Activated CD4-positive, alpha-beta T cell treated with anti-CD3 and anti-CD28 coated beads, Interleukin-2, Interleukin-4, amounts not matched to agents 100 ng/mL and 50 ng/mL, durations not matched to agents 16 hours and 8 hours (primary cell): ENCODE measurements at regions not wholly inside any gene's neighbourhood (a gene's known extent, or its start where the extent isn't known, plus 50 kb on each side); places are given as distances from the start of the nearest gene placed in this dataset.
A peak's percentile ranks its signal among the peaks of the same experiment; 100 is the strongest.

Experiments
- DNase-seq: peaks from one replicate; pipeline ENCODE4 v3.0.0-alpha.2; 2020; ENCODE audit warnings: low spot score

DNA sequence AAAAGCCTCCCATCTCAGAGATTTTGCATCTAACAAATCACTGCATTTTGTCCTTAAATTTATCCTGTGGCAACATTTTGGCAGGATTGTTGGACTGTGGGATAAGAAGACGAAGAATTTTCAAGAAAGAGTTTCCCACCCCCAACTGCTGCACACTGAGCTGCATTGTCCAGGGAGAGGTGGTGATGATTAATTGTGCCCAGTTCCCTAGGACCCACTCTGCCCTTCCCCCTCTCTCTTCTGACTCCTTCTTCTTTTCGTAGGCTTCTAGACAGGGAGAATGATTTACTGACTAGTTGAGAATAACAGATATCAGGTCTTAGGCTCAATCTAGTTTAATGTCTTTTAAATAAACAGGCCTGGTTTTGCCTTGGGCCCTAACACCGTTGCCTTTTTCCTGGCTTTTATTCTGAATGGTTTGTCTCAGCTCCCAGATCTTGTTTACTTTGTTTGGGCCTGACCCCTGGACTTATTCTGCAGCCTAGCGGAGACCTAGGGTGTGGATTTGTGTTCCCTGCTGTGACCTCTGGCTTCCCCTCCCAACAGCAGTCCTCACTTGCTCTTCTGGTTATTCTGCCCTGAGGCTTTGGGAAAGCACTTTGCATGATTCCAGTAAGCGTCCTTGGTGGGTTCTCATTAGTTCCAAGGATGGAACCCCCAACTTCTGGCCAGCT, 233.3 kb downstream of the INSIG2 start:
- DNase-seq = no peak

DNA sequence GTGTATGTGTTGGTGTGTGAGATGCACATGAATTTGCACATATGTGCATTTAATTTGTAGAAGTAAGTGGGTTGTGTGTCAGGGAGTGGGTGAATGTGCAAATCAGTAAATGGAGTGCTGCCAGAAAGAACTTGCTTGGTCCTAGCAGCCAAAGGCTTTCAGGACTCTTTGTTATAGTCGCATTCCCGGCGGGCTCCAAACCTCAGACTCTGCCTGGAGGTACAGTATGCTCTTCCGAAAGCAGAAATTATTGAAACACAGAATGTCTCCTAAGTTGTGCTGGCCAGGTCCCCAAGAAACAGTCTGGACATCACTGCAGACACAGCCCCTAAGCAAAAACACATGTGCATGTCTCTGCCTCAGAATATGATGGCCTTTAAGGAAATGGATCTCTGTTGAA, 232.4 kb downstream of the INSIG2 start:
- DNase-seq = no peak

DNA sequence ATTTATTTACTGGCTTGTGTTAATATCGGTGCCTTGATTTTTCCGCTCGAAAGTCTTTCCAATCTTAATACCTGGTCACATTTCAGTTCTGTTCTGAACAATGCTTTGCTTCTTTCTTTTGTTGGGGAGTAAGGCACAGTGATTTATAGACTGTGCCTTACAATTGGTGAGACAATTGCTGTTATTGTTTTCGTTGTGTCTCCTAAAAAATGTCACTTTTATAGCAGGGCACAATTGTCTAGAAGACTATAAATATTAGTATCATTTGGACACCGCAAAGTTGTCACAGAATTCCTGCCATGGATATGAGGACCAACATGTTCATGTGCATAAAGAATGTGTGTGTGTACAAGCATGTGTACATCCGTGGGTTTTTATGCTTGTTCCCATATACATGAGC, 231.9 kb downstream of the INSIG2 start:
- no peak for DNase-seq

DNA sequence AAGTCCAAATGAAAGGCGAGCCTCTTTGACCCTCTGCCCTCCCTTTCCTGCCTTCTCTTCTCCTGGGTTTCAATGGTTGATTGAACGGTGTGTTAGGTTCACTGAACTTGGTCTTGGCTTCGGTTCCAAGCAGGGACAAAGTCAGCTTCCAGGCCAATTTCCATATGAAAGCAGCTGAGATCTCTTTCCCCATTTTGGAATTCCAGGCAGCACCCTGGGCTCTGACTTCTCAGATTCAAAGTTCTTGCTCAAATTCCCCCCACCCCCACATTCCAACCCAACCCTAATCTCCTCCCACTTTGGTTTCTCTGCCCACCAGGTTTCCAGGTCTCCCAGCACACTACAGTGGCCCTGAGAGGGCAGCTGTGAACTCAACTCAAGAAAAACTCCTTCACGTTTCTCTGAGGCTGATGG, 231.0 kb downstream of the INSIG2 start:
- DNase-seq = no peak

DNA sequence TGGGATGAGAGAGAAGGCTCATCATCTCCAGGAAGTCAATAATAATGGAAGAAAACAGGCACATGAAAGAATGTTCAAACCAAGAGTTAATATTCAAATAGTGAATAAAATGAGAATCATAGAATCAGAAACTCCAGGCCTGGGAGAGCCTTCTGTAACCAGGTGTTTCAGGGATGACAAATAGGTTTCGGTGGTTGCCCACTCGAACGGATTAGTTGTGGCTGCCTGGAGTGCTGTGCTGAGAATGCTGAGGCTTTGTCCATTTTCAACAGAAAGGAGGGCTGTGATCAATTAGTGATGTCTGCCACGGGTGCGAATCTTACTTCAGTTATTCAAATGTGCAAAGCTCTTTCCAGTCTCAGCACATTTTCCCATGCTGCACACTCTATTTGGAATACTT, 227.3 kb downstream of the INSIG2 start:
- DNase-seq = no peak

DNA sequence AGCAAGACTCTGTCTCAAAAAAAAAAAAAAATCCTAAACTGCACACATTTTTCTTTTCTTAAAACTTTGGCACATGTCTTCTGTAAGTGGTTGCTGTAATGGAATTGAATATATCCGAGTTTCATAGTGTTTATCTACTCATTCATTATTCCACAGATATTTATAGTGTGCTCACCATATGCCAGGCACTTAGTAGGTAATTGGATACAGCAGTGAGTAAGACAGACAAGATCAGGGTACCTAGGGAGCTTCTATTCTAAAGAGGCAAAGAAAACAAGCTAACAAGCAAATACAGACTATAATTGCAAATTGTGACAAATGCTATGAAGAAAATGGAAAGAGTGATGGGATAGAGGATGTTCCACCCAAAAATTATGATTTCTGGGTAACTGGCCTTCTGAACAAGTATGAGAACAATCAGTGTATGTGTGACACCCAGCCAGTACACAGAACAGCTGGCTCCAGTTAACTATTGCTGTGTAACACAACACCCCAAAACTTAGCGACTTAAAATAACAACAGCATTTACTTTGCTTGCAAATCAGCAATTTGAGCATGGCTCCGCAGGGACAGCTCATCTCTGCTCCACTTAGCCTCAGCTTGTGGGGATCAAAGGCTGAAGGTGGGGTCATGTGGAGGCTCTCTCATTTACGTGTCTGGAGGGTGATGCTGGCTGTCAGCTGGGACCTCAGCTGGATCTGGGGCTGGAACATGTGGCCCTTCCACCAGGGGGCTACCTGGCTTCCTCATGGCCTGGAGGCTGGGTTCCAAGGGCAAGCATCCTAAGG, 224.9 kb downstream of the INSIG2 start:
- no peak for DNase-seq

DNA sequence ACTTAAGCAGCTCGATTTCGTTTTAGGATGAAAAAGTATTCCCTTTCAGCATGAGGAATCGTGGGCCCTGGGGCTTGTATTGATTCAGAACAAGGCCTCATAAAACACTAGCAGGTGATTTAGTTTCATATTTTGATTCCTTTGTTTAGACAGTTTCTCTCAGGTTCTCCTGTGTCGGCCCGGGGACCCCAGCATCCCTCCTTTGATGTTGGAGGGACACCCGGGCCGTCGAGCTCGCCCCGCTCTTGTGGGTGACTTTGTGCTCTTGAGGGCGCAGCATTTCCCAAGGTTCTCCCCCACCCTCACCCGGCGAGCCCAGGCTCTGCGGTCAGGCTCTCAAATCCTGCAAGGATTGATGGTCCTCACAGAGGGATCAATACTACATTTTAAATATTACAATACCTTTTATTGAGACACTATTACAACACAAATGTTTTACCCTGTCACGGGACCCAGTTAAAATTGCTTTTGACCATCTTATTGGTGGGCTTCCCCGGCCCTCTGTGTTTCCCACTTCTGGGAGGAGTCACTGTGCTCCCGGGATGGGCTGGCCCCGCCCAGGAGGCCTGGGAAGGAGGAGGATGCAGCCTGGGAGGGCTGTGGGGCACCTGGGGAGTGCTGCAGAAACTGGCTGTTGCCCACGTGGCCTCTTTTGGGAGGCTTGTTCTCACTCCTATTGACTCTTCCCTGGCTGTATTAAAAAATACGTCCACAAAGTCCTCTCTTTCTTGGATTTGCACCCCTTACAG, 222.6 kb downstream of the INSIG2 start:
- no peak for DNase-seq

DNA sequence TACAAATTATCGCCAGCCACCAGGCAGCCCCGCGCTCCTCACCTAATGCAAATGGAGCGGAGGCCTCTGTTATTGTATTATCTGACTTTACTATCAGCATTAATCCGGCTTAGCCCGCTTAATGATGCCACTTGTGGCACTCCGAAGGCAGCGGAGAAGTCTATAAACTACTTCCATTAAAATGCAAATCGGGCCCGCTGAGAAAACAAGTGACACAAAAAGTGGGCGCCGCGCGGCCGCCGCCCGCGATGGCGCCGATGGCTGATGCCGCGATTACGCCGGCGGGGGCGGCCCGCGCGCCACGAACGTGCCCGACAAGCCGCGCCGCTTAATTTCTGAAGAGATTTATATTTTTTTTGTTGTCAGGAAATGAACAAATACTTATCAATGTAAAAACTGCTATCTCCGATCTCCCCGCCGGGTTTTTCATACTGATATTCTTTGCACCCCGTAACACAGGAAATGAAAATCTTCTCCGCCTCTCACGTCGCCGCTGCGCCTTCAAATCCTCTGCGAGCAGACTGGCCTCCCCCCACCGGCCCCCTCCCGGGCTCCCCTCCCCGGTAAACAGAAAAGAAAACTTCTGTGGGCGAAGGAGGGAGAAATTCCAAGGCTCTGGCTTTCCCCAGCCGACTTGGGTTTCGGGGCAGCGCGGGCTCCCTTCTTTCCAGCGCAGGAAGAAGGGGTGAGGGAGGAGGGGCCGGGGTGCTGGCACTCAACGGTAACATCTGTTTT, 221.8 kb downstream of the INSIG2 start:
- DNase-seq = peak; percentile 56

DNA sequence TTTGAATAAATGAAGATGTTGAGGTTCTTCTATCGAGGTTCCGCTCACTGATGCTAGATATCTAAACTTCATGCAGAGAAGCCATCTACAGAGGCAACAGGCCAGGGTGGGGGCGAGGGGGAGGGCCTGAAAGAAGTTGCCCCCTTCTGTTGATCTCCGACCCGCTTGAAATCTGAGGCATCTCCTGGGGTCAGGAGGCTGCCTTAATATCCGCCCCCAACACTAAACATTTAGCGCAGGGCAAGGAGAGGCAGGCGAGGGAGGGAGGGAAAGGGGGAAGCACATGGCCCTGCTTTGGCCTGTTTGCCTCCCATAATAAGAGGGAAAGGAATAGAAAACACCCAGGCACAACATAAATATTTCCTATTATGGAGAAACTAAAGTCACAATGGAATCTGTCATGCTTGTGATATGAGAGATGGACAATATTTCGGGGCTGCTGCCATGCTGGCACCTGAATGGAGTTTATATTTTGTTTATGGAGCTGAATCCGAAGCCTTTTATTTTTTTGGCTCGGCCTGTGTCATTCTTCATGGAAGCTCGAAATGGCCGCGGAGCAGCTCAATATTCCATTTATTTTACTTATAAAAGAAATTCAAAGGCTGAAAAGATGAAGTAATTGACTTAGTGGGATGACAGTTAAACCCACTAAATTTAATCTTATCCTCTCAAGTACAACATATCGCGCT, 221.1 kb downstream of the INSIG2 start:
- DNase-seq = no peak

DNA sequence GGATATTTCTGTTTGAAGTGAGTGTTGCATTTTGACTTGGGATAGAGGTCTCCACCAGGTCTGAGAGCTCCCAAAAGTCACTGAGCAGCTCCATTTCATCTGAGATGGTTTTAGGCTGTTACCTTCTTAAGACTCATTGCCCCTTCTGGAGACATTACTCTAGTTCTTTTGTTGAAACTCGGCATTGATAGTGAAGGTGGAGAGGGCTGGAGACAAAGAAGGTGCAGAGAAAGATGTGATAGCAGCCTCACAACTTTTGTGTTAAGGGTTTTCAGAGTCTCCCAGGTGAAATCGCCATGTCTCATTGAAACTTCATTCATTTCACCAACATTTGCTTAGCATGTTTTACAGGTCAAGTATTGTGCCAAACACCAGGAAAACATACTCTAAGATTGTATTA, 219.6 kb downstream of the INSIG2 start:
- no peak for DNase-seq

DNA sequence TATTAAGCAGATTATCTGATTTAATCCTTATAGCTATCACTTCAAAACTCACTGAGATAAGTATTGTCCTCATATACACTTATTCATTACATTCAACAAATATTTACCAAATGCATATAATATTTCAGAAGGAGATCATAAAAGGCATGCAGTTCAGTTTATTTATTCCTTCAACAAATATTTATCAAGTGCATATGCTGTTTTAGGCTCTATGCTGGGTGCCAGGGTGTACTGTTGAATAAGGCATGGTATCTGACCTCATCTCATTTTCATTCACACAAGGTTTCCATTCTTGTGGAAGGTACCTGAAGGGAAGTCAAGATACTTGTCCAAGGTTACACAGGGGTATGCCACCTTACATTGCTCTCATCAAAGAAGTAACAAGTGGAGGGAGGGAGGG, 213.0 kb downstream of the INSIG2 start:
- no peak for DNase-seq

DNA sequence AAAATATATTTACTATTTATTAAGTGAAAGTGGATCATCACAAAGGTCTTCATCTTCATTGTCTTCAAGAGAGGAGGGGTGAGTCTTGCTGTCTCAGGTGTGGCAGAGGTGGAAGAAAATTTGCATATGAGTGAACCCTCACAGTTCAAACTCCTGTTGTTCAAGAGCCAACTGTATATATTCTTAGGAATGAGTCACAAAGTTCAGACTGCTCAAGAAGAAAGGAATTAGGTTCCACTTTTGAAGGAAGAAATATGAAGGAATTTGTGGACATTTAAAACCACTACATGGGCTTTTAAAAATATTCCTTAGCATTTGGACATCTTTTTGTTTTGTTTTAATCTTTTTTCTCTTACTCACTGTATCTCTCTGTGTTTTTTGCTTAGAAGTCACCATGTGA, 212.6 kb downstream of the INSIG2 start:
- DNase-seq = no peak

DNA sequence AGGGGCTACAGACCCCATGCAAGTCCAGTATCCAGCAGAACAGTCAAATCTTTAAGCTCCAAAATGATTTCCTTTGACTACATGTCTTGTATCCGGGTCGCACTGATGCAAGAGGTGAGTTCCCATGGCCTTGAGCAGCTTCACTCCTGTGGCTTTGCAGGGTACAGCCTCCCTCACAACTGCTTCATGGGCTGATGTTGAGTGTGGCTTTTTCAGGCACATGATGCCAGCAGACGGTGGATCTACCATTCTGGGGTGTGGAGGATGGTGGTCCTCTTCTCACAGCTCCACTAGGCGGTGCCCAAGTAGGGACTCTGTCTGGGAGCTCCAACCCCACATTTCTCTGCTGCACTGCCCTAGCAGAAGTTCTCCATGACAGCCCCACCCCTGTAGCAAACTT, 208.4 kb downstream of the INSIG2 start:
- no peak for DNase-seq

DNA sequence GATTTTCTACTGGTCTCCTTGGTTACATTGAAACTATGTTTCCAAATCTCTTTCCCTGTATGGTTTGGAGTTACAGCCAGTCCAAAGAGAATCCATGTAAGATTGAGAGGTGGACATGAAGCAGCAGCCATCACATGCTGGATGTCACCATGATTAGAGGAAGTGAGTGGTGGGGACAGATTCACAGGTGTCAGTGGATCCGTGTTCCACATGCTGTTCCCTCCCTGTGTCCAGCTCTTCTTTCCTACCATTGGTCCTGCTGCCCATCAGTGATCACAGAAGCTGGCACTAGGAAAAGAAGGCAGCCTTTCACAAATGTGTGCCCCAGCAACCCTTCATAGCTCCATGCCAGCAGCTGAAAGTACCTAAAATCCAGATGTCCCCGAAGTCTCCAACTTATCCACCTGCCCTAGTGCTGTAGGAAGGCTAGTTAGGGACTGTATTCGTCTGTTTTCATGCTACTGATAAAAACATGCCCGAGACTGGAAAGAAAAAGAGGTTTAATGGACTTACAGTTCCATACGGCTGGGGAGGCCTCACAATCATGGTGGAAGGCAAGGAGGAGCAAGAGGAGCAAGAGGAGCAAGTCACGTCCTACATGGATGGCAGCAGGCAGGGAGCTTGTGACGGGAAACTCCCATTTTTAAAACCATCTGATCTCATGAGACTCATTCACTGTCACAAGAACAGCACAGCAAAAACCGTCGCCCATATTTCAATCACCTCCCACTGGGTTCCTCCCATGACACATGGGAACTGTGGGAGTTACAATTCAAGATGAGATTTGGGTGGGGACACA, 207.5 kb downstream of the INSIG2 start:
- DNase-seq = no peak

DNA sequence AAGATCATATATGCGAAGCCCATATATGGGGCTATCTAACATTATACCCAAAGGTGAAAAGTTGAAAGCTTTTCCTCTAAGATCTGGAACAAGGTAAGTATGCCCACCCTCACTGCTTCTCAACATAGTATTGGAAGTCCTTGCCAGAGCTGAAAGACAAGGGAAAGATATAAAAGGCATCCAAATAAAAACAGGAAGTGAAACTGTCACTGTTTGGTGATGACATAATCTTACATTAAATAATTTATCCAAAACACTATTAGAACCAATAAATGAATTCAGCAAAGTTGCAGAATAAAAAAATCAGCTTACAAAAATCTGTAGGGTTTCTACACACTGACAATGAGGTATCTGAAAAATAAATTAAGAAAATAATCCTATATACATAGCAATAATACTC, 205.8 kb downstream of the INSIG2 start:
- no peak for DNase-seq

DNA sequence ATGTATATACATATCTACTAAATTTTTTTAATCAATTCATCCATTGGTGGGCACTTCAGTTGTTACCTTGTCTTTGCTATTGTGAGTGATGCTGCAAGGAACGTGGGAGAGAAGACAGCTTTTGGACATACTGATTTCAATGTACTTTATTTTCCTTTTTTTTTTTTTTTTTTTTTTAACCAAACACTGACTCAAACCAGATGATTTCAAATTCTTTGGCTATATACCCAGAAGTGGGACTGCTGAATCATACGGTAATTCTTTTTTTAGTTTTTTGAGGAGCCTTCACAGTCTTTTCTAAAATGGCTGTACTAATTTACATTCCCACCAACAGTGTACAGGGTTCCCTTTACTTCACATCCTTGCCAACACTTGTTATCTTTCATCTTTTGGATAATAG, 204.7 kb downstream of the INSIG2 start:
- no peak for DNase-seq

DNA sequence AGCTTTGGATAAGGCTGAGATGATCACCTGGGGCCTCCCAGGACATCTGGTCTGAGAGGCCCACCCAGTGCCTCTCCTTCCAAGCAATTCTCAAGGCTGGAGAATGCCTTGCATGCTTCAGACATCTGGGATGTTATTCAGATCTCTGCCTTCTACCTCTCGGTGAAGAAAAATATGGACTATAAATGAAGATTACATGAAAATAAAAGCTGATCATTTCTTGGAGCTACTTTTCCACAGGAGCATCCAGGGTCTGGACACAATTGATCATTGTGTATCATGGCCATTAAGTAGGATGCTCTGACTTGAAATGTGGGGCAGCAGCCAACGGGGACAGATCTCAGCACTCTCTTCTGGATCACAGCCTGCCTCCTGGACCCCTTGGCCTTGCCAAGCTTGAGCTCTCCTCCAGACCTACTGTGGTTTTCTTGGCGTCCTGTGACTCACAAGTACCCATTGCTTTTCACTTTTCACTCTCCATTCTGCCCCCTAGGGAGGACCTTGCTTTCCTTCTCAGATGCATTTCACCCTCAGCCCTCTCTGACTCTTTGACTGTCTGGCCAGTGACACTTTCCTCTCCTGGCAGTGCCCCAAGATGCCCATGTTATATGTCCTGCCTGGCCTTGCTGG, 203.1 kb downstream of the INSIG2 start:
- no peak for DNase-seq

DNA sequence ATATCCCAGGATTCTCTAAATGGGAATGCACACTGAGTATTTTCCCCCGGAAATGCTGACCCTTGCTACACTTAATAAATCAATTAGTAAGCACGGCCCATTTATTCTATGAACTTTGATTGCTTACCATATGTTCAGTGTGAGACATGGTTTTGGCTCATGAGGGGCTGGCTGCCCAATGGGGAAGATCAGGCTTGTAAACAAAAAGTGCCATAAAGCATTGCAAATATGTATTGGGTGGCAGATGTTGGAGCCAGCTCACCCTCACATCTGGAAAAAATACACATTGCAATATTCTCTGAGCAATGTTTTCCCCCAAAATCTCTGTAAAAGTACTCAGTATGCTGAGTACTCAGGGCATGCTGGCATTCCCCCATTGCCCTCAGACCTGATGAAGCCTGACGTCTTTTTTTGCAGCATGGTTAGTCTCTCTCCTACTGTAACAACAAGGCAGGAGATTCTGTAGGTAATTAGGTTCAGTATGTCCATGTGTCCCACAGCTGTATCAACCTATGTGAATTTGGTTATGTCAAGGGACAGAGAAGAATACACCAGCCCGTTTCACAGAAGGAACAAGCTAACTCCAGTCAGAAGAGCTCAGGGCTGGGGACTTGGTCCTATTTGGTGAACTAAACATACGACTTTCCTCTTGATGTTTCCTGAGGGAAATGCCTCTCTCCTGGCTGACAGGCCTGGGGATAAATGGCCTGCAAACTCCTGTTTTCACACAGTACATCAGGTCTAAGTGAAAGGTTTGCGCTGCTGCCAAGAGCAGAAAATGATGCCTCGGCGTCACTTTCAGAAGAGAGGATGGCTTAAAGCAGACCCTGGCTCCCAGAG, 202.4 kb downstream of the INSIG2 start:
- DNase-seq = no peak

DNA sequence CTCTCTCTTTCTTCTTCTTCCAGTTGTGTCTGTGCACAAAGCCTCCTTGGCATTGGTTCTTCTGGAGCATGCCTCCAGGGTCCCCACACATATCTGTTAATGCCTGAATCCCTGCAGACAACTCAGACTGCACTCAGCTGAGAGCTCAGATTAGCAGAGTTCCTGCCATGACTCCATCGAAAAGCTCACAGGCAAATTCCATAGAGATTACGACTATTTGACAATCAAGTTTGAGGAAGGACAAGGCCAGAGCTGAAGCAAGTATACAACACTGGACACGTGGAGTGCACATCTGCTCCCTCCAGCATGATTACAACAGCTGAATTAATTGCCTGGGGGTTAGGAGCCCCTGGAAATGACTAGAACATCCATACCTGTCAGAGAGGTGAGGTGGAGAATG, 190.7 kb downstream of the INSIG2 start:
- DNase-seq = no peak

DNA sequence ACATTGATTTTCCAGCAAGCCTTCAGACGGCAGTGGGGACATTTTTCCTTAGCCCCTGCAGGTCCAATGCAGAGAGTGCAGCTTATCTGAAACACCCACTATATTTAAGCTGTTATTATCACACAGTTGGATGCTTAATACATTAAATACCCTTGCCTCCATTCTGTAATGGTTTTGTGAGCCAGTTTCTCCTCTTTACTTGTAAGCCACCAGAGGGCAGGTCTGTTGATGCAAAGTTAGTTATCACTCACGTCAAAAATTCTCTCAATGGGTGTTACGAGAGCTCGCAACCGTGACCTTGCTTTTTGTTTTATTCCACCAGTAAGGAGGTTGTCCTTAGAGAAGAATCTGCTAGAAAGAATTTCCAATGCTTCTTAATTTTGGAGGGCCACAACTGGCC, 189.8 kb downstream of the INSIG2 start:
- DNase-seq = no peak
